ENCODE measurements at regions not wholly inside any gene's neighbourhood (a gene's known extent, or its start where the extent isn't known, plus 50 kb on each side); places are given as distances from the start of the nearest gene placed in this dataset.
A peak's percentile ranks its signal among the peaks of the same experiment; 100 is the strongest.
"Not testable (repeated sequence)": the region's sequence is repeated elsewhere in the genome, so short reads cannot be mapped to it uniquely, and the experiment has no call there.

- DNase-seq, result no peak
These were observed 107.8 kb upstream of the BCL6 start for GRCh38 chr3:187852842-187853730.

- no peak for DNase-seq
These were observed 109.9 kb upstream of the BCL6 start for GRCh38 chr3:187855131-187855530.

- DNase-seq, result no peak
These were observed 111.3 kb upstream of the BCL6 start for GRCh38 chr3:187856555-187856954.

GRCh38 chr3:187858041-187858440, 112.8 kb upstream of the BCL6 start:
- no peak for DNase-seq

DNA sequence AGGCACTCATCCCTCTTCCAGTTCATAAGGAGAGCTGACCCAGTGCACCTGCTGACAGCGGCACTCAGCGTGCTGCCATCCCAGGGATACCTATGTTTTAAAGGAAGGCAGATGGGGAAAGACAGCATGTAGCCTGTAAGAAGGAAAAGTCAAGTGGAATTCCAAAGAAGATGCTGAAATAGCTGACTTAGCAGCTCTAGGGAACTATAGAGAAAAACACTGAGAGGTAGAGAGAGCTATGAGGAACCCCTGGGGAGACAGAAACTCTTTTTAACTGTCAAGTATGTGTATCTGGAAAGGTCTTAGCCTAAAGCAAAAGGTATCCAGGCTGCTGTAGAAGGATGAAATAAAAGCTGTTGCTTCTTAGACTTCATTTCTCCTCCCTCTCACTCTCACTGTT, 113.4 kb upstream of the BCL6 start:
- DNase-seq, result no peak

GRCh38 chr3:187862701-187863277, 117.5 kb upstream of the BCL6 start:
- DNase-seq, result not testable (repeated sequence)

GRCh38 chr3:187870360-187871203, 125.3 kb upstream of the BCL6 start:
- peak; percentile 66 for DNase-seq

- no peak for DNase-seq
These were observed 125.9 kb upstream of the BCL6 start for GRCh38 chr3:187871204-187871591.

- no peak for DNase-seq
These were observed 126.6 kb upstream of the BCL6 start for GRCh38 chr3:187871848-187872247.

GRCh38 chr3:187873843-187874242, 128.6 kb upstream of the BCL6 start:
- DNase-seq, result no peak

DNA sequence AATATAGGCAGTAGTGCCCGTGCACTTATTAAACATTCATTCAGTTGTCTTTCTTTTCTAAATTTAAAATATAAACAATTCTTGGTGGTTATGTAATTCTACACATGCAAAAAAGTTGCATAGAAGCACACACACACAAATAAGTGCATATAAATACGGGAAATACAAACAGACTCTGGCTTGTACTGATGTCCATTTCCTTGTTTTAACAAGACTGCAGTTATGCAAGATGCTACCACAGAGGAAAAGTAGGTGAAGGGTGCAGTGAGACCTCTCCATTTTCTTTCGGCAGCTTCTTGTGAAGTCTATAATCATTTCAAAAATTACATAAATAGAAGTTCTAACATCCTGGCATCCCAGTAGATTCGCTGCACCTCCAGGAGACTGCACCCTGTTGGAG, 130.6 kb upstream of the BCL6 start:
- DNase-seq, result no peak

DNA sequence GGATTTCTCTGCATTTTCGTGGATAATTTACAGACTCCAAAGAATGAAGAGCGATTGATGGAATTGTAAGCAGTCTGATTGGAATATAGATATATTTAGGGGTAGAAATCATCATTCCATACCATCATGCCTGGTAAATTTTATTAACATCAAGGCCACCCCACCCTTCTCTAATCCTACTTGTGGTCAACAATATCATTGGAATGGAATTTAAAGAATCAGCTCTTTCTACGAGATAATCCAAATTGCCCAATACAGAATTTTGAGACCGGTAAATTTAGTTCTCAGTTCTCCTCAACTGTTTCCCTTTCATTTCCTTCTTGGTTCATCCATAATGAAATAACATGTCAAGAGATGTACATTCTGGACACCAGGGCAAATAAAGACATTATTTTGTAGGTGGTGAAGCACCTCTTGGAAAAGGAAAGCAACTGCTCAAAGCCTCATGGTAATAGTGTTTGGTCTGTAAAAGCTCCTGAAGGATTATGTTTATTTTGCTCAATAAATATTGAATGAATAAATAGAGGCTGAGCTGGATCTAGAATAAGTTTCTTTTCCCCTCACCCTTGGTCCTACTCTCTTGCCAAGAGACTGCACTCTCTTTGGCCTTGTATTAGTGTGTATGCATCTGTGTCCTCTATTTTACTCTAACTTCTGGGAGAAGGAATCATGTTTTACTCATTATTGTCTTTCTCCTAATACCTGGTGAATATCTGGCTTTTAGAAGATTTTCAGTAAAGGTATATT, 133.7 kb upstream of the BCL6 start:
- no peak for DNase-seq

DNA sequence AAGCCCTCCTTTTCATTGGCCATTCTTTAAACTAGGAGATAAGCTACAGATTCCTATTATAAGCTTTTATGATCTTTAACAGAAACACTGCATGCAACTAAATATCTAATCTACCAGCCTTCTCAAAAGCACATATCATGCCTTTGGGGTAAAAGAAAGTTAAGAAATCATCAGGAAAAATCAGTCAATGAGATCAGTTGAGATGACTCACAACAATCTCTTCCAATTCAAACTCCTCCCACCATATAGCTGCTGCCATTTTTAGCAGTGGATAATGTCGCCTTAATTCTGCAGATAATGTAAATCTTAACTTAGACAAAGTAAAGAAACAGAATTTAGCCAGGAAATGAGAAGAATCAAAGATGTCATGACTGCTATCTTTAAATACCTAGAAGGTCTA, 135.2 kb upstream of the BCL6 start:
- DNase-seq, result no peak

DNA sequence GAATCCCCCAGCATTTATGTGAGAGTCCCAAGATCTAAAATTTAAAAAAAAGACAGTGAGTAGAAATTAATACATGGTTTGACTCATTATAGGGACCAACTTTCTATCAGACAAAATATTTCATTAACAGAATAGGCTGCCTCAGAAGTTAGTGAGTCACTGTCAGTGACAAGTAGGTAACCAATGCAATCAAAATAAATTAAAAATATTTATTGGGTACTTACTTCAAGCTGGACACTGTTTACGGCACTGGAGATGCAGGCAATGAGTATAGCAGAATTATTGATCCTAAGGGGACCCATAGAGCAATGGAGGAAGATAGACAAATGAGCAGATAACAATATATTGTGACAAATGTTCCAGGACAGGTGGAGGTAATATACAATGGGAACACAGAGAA, 135.6 kb upstream of the BCL6 start:
- DNase-seq, result no peak

- no peak for DNase-seq
These were observed 143.4 kb upstream of the BCL6 start for GRCh38 chr3:187888701-187889100.

- DNase-seq, result no peak
These were observed 143.8 kb upstream of the BCL6 start for GRCh38 chr3:187889106-187889505.

DNA sequence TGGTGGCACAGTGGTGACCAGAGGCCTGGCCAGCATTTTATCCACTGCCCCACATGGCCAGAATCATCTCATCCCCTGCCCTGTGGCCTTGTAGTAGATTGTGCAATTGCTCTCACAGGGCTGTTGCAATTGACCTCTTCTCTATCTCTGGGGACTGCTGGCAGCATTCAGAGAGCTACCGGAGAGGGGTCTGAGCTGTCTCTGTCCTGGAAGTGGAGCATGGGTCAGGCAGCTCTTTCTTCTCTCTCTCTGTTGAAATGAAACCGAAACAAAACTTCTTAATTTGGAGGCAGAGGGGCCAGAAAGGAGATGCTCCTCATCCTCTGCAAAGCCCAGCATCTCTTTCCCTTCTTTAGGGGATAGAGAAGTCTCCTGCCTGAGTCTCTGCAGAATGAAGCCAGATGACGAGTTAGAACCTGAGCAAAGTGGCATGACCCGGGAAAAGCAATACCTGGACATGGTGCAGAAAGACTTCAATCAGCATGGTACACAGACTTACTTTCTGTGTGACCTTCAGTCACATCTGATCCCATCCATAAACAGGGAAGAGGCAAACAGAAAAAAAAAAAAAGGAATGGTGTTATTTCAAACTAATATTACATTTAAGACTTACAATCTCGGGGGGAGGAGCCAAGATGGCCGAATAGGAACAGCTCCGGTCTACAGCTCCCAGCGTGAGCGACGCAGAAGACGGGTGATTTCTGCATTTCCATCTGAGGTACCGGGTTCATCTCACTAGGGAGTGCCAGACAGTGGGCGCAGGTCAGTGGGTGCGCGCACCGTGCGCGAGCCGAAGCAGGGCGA, 144.5 kb upstream of the BCL6 start:
- no peak for DNase-seq

DNA sequence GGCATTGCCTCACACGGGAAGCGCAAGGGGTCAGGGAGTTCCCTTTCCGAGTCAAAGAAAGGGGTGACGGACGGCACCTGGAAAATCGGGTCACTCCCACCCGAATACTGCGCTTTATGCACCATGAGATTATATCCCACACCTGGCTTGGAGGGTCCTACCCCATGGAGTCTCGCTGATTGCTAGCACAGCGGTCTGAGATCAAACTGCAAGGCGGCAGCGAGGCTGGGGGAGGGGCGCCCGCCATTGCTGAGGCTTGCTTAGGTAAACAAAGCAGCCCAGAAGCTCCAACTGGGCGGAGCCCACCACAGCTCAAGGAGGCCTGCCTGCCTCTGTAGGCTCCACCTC, 145.1 kb upstream of the BCL6 start:
- not testable (repeated sequence) for DNase-seq

GRCh38 chr3:187896646-187897045, 151.4 kb upstream of the BCL6 start:
- no peak for DNase-seq

DNA sequence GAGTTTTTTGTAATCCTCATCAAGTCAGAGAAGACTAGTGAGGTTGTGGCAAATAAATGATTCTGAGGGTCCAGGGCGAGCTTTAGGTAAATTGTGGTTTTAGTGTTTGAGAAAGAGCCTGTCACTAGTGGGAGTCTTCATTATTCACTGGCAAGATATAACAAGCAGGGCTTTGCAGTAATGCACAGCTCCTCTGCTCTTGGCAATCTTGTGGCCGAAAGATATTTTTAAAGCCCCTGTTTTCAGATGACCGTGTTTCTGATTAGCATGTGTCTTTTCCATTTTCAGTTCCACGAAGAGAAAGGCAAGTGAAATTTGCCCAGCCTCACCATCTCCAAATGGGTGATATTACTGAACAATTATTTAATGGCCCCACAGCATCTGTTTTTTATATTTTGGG, 154.0 kb upstream of the BCL6 start:
- no peak for DNase-seq

DNA sequence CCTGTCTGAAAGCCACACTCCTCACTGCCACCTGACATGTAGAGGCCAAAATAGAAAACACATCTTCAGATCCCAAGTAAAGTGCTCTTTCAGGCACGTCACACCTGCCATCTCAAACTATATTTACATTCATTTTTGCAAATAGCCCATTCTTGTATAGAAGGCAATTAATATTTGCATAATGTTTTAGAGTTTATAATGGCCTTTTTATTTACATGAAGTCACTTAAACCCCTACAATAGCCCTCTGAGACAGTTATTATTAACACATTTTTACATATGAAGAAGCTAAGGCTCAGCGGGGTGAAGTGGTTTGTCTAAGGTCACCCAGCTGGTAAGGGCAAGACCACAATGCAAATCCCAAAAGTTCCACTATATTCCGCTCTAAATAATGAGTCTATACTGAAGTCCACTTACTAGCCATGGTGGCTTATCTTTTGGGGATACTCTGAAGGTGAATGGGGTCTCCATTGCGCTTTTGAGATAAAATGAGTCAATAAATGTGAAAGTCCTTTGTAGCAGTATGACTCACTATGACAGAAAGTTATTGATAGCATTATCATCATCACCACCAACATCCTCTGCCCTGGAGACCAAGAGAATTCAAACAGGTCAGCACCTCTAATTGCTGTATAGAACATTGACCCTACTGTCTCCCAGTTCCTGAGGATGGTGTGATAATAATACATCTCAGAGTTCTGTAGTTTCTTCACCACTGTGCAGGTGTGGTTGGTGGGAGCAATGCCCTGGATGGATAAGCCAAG, 155.9 kb upstream of the BCL6 start:
- DNase-seq, result peak; percentile 27
